NCI-H526 treated with DMSO at 0.1 percent for 48 hours (cell line): ENCODE measurements at regions not wholly inside any gene's neighbourhood (a gene's known extent, or its start where the extent isn't known, plus 50 kb on each side); places are given as distances from the start of the nearest gene placed in this dataset.
A peak's percentile ranks its signal among the peaks of the same experiment; 100 is the strongest.

ENCODE experiments used
- DNase-seq: peaks from one replicate; lab custom pipeline; 2025; lab: John Stamatoyannopoulos, UW

DNA sequence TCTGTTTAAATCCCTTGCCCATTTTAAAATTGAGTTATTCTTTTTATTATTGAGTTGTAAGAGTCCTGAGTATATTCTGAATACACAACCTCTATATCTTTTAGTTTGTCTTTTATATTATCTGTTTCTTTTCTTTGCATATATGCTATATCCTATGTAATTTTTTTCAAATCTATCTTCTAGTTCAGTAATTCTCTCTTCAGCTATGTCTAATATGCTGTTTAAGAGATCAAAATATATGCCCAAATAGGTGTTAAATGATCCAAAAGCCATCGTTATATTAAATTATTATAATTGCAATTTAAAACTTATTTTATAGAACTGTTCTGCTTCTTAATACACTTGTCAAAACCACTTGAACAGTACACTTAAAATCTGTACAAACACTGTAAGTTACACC, 107.4 kb upstream of the TSPAN5 start:
- no peak for DNase-seq

- no peak for DNase-seq
Measured at GRCh38 chr4:98758182-98758581, 99.8 kb upstream of the TSPAN5 start.

DNA sequence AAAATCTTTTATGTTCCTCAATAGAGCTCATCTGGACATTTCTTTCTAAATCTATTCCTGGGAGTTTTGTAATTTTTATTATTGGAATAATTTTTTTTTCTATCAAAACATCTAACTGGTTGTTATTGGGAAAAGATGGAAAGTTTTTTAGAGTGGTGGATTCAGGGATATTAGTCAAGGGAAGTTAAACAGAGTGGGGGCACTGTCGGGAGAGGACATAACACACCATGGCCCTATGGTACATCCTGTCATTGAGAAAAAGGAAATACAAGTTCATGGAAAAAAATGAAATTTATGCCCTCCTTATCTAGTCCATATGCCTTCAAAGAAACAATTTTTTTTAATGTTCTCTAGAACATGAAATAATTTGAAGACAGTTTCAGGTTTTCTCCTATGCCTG, 96.3 kb upstream of the TSPAN5 start:
- no peak for DNase-seq

GRCh38 chr4:98749206-98749605, 90.8 kb upstream of the TSPAN5 start:
- no peak for DNase-seq

GRCh38 chr4:98748609-98749008, 90.2 kb upstream of the TSPAN5 start:
- DNase-seq = no peak

DNA sequence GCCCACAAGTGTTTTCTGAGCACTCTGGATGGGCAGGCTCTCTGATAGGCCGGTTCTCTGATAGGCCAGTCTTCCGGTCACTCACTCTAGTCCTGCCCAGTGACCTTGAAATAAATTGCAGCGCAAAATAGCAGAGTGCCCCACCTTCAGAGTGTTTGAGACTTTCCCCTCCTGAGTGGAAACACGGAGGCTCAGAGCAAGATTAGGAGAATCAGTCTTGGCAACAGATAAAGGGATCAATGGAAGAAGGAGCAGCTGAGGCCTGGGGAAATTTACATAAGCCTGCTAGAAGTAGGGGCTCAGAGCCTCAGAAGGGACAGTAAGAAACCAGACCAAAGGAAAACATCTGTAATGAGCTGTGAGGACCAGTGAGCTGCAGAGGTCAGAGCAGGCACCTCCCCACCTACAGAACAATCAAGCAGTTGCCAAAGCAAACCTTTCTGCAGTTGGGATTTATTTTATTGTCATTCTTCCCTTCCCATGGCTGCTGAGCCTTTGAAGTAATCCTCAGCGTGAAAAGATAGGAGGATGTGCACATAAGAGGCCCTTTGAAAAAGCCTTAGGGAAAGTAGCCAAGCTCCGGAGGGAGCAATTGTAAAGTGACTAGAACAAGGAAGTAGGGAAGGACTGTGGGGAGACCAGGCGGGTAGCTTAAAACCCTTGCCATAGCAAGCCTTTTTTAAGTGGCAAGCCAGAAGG, 89.1 kb upstream of the TSPAN5 start:
- DNase-seq = no peak

- DNase-seq = no peak
Measured at GRCh38 chr4:98746936-98747335, 88.5 kb upstream of the TSPAN5 start.

GRCh38 chr4:98746530-98746929, 88.1 kb upstream of the TSPAN5 start:
- no peak for DNase-seq

- peak; percentile 6 for DNase-seq
Measured at GRCh38 chr4:98745366-98745765, 87.0 kb upstream of the TSPAN5 start.

DNA sequence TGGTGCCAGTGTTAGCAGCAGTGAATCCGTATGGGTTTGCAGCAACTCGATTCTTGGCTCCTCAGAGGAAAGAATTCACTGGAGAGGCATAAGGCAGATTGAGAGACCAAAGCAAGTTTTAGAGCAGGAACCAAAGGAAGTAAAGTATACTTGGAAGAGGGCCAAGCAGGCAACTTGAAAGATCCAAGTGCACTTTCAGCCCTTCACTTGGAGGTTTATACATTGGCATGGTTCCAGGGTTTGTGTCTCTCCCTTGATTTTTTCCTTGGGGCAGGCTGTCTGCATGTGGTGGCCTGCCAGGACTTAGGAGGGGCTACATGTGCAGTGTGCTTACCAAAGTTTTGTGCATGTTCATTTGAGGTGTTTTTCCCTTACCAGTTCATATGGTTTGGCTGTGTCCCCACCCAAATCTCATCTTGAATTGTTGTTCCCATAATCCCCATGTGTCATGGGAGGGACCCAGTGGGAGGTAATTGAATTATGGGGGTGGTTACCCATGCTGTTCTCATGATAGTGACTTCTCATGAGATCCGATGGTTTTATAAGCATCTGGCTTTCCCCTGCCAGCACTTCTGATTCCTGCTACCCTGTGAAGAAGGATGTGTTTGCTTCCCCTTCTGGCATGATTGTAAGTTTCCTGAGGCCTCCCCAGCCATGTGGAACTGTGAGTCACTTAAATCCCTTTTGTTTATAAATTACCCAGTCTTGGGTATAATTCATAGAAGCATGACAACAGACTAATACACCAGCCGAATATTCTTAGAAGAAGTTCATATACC, 86.2 kb upstream of the TSPAN5 start:
- no peak for DNase-seq

- no peak for DNase-seq
Measured at GRCh38 chr4:98741952-98742351, 83.5 kb upstream of the TSPAN5 start.

- no peak for DNase-seq
Measured at GRCh38 chr4:98739751-98740150, 81.3 kb upstream of the TSPAN5 start.

- no peak for DNase-seq
Measured at GRCh38 chr4:98733601-98734000, 75.2 kb upstream of the TSPAN5 start.

GRCh38 chr4:98728871-98729270, 70.5 kb upstream of the TSPAN5 start:
- DNase-seq = no peak

DNA sequence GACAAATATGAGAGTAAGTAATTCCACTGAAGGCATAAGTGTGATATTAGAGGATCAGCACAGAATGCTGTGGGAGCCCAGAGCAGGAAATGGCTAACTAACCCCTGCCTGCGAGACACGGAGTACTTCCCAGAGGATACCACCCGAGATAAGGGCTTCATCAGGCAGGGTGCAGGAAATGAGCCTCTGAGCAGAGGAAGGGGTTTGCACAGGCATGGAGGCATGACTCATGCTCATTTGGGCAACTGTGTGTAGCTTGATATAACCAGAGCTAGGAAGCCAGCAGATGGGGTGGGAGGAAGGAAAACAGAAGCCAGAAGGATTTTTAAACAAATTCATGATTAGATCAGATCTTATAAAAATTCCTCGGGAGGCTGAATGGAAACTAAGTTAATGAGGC, 70.0 kb upstream of the TSPAN5 start:
- no peak for DNase-seq

DNA sequence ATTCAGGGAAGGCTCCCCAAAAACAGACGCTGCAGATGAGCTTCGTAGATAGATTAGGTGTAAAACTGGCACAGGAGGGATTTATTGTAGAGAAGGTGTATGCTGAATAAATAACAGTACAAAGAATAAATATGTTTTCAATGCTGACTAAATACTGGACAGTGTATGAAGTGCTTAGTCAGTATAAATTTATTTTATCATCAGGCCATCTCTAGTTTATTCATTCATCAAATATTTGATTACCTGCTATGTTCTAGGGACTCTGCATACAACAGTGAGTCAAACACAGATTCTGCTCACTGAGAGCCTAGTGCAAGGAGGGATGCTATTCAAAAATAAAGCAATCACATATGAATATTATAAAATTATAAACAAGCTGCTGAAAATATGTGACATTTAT, 63.6 kb upstream of the TSPAN5 start:
- no peak for DNase-seq

DNA sequence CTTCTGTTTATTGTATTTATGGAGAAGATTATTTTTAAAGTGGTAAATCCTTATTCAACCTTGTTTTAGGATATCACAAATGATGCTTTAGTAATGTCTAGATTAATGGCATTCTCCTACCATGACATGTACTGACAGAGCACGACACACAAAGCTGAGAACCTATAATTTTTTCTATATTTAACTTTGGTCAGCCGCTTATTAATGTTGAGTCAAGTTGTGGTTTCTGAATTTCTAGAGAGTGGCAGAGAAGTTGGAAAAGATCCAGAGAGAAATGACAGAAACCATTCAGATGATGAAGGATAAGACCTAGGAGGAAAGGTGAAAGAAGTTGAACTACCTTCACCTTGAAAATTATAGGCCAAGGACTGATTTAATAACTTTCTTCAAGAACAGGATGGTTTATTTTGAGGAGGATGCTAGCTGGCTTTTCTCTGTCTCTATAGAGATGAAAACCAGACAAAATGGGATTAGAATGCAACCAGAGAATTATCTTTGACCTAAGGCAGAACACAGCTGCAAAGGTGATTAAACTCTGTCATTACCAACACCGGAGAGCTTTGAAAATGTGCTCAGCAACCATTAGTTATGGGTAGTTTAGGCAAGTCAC, 62.6 kb upstream of the TSPAN5 start:
- no peak for DNase-seq

GRCh38 chr4:98716796-98717195, 58.4 kb upstream of the TSPAN5 start:
- no peak for DNase-seq

DNA sequence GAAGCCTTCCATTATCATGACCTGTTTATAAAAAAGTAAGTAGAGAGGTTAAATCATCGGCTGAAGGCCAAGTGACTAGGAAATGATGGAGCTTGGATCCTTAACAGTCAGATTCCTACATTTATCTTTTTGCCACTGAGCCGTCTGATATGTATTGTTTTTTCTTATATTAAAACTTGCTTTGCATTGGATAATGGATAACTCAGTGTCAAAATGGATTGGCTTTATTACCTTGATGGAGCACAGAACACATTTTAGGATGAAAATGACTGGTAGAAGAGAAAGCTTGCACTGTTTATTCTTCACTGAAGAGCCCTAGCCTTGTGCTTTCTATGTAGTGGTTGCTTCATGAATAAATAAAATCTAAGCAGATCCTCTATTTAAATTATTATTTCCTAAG, 54.2 kb upstream of the TSPAN5 start:
- DNase-seq = no peak

GRCh38 chr4:98711526-98711925, 53.1 kb upstream of the TSPAN5 start:
- no peak for DNase-seq

- DNase-seq = no peak
Measured at GRCh38 chr4:98710831-98711230, 52.4 kb upstream of the TSPAN5 start.
